ENCODE measurements at regions not wholly inside any gene's neighbourhood (a gene's known extent, or its start where the extent isn't known, plus 50 kb on each side); places are given as distances from the start of the nearest gene placed in this dataset.

GRCh38 chr18:45237343-45238098 is 377.8 kb upstream of the SLC14A2 start:
- Histone ChIP-seq H3K9me3 (replicated peaks; ENCODE audit: control insufficient read depth, insufficient read depth, low read length) (no peaks in the 10 kb centered on the region), H3K9ac (ENCODE audit: control insufficient read depth, insufficient read depth, low read length) (no peak overlapping the region), H3K36me3 (ENCODE audit: control insufficient read depth in 2 of 2, insufficient read depth in 2 of 2, low read length in 1 of 2) (no peaks in the 10 kb centered on the region), H3K4me3 (no peak overlapping the region), H3K4me1 (ENCODE audit: control insufficient read depth, insufficient read depth, low read length) (no peaks in the 10 kb centered on the region), H2AFZ (ENCODE audit: control insufficient read depth, low read depth, low read length) (no peak overlapping the region), H3K27me3 (replicated peaks in 1 of 2; ENCODE audit: control insufficient read depth in 2 of 2, insufficient read depth in 2 of 2, low read length in 1 of 2) (0 out of 4 replicates have a peak, but pooled peaks cover 0 to 2% of the 10 kb centered on the region in 2 experiments), H4K20me1 (ENCODE audit: control insufficient read depth, insufficient read depth) (no peaks in the 10 kb centered on the region), H3K4me2 (ENCODE audit: control insufficient read depth, insufficient read depth) (no peak overlapping the region), H3K79me2 (ENCODE audit: control insufficient read depth, insufficient read depth, low read length) (no peaks in the 10 kb centered on the region), H3K27ac (ENCODE audit: control insufficient read depth, insufficient read depth) (no peak overlapping the region)
- intact Hi-C loops (cut with micrococcal nuclease; ENCODE audit: unreplicated experiment), result no loop called here
- WGBS (ENCODE audit: insufficient coverage, insufficient replicate concordance, low lambda C conversion rate, missing lambda C conversion rate), result 36% methylated on average over 7 of the region's 7 CpGs
- POLR2A ChIA-PET, result no interaction called here
- CTCF ChIA-PET, result no interaction called here
- TF ChIP-seq NFIC (IDR thresholded peaks at IDR 0.05; ENCODE audit: low read depth, low read length), result no peak
- TF ChIP-seq ZBED1 (IDR thresholded peaks at IDR 0.05; ENCODE audit: borderline replicate concordance), result no peak
- TF ChIP-seq TCF7 (IDR thresholded peaks at IDR 0.05; ENCODE audit: borderline replicate concordance), result no peak
- no peak for TF ChIP-seq SRF (IDR thresholded peaks at IDR 0.05; ENCODE audit: low read depth in 2 of 2, low read length in 2 of 2)
- no peak for TF ChIP-seq PKNOX1 (IDR thresholded peaks at IDR 0.05)
- no TSS peak for BruUV-seq (replicated peaks)
- ATAC-seq (no peak), FAIRE-seq (no peak), DNase-seq (ENCODE audit: low read depth, low spot score) (no peak)
- RAD21 ChIA-PET (ENCODE audit: unreplicated experiment), result no interaction called here
- in situ Hi-C loops (cut with MboI), result no loop called here
- SMC1A ChIA-PET (ENCODE audit: uncharacterized antibody, unreplicated experiment), result no interaction called here

DNA sequence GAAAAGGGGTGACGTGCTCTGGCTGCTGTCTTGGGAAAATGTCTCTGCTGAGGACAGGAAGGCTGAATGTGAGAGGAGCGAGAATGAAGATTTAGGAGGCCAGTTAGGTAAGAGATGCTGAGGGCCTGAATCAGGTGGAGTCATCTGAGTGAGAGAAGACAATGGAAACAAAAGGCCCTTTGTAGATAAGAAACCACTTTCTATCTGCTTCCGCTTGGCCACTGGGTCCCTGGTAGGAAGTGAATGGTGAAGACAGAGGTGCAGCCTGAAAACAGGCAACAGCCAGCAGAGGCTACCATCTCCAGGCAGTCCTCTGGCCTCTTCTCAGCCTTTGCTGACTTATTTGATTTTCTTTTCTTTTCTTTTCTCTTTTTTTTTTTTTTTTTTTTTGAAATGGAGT is 374.0 kb upstream of the SLC14A2 start:
- H3K9me3 ChIP-seq (replicated peaks; ENCODE audit: control insufficient read depth, insufficient read depth, low read length), result no peaks in the 10 kb centered on the region
- CTCF ChIA-PET, result interaction anchor here (1.5 kb wide), 1 partner anchor 28 kb away, joined by 3 read pairs; no protein-coding TSS in a partner anchor
- POLR2A ChIA-PET, result no interaction called here
- no peak overlapping the region for H3K9ac ChIP-seq (ENCODE audit: control insufficient read depth, insufficient read depth, low read length)
- H4K20me1 ChIP-seq (ENCODE audit: control insufficient read depth, insufficient read depth), result no peaks in the 10 kb centered on the region
- BruUV-seq (replicated peaks), result no TSS peak
- RAD21 ChIA-PET (ENCODE audit: unreplicated experiment), result no interaction called here
- no peak overlapping the region for H3K4me2 ChIP-seq (ENCODE audit: control insufficient read depth, insufficient read depth)
- 0 out of 4 replicates have a peak, but pooled peaks cover 0 to 2% of the 10 kb centered on the region in 2 experiments for H3K27me3 ChIP-seq (replicated peaks in 1 of 2; ENCODE audit: control insufficient read depth in 2 of 2, insufficient read depth in 2 of 2, low read length in 1 of 2)
- no peak for ATAC-seq
- no peaks in the 10 kb centered on the region for H3K4me1 ChIP-seq (ENCODE audit: control insufficient read depth, insufficient read depth, low read length)
- no peaks in the 10 kb centered on the region for H3K79me2 ChIP-seq (ENCODE audit: control insufficient read depth, insufficient read depth, low read length)
- SMC1A ChIA-PET (ENCODE audit: uncharacterized antibody, unreplicated experiment), result interaction anchor here (1.2 kb wide), 1 partner anchor 29 kb away, joined by 3 read pairs; no protein-coding TSS in a partner anchor
- no peaks in the 10 kb centered on the region for H3K36me3 ChIP-seq (ENCODE audit: control insufficient read depth in 2 of 2, insufficient read depth in 2 of 2, low read length in 1 of 2)
- intact Hi-C loops (cut with micrococcal nuclease; ENCODE audit: unreplicated experiment) (no loop called here), in situ Hi-C loops (cut with MboI) (no loop called here)
- no peak overlapping the region for H3K27ac ChIP-seq (ENCODE audit: control insufficient read depth, insufficient read depth)
- 65% methylated on average over 3 of the region's 3 CpGs for WGBS (ENCODE audit: insufficient coverage, insufficient replicate concordance, low lambda C conversion rate, missing lambda C conversion rate)
- no peak for FAIRE-seq
- H2AFZ ChIP-seq (ENCODE audit: control insufficient read depth, low read depth, low read length), result no peak overlapping the region
- DNase-seq (ENCODE audit: low read depth, low spot score), result no peak
- TF ChIP-seq USF1 (IDR thresholded peaks at IDR 0.05; ENCODE audit: borderline replicate concordance, extremely low read length, insufficient read depth, low read depth, low read length), result no peak
- TF ChIP-seq HDGF (IDR thresholded peaks at IDR 0.05), result no peak
- TF ChIP-seq, protein P1, sequence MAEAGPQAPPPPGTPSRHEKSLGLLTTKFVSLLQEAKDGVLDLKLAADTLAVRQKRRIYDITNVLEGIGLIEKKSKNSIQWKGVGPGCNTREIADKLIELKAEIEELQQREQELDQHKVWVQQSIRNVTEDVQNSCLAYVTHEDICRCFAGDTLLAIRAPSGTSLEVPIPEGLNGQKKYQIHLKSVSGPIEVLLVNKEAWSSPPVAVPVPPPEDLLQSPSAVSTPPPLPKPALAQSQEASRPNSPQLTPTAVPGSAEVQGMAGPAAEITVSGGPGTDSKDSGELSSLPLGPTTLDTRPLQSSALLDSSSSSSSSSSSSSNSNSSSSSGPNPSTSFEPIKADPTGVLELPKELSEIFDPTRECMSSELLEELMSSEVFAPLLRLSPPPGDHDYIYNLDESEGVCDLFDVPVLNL (IDR thresholded peaks at IDR 0.05; ENCODE audit: low read depth, low read length), result no peak
- TF ChIP-seq, protein P2, sequence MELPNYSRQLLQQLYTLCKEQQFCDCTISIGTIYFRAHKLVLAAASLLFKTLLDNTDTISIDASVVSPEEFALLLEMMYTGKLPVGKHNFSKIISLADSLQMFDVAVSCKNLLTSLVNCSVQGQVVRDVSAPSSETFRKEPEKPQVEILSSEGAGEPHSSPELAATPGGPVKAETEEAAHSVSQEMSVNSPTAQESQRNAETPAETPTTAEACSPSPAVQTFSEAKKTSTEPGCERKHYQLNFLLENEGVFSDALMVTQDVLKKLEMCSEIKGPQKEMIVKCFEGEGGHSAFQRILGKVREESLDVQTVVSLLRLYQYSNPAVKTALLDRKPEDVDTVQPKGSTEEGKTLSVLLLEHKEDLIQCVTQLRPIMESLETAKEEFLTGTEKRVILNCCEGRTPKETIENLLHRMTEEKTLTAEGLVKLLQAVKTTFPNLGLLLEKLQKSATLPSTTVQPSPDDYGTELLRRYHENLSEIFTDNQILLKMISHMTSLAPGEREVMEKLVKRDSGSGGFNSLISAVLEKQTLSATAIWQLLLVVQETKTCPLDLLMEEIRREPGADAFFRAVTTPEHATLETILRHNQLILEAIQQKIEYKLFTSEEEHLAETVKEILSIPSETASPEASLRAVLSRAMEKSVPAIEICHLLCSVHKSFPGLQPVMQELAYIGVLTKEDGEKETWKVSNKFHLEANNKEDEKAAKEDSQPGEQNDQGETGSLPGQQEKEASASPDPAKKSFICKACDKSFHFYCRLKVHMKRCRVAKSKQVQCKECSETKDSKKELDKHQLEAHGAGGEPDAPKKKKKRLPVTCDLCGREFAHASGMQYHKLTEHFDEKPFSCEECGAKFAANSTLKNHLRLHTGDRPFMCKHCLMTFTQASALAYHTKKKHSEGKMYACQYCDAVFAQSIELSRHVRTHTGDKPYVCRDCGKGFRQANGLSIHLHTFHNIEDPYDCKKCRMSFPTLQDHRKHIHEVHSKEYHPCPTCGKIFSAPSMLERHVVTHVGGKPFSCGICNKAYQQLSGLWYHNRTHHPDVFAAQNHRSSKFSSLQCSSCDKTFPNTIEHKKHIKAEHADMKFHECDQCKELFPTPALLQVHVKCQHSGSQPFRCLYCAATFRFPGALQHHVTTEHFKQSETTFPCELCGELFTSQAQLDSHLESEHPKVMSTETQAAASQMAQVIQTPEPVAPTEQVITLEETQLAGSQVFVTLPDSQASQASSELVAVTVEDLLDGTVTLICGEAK (IDR thresholded peaks at IDR 0.05; ENCODE audit: borderline replicate concordance), result no peak
- no peak for TF ChIP-seq ZNF217 (IDR thresholded peaks at IDR 0.05)
- H3K4me3 ChIP-seq, result no peak overlapping the region

Data from GM12878 (cell line).